HEK293 (cell line): ENCODE measurements at regions not wholly inside any gene's neighbourhood (a gene's known extent, or its start where the extent isn't known, plus 50 kb on each side); places are given as distances from the start of the nearest gene placed in this dataset.

ENCODE experiments used
- CTCF ChIA-PET: fragments of 350-600 bp; formaldehyde crosslinking; extraction: SDS; loops from one replicate; lab custom pipeline; 2021; ENCODE audit warnings: antibody characterized with exemption; lab: Yijun Ruan, JAX
- POLR2A ChIA-PET: fragments of 300-600 bp; formaldehyde crosslinking; extraction: SDS; loops from one replicate; lab custom pipeline; 2020; ENCODE audit warnings: antibody characterized with exemption, inconsistent platforms; lab: Yijun Ruan, JAX
- H3K27ac ChIP-seq: fragments of 200-500 bp; sonication (Bioruptor generic); 2 replicates; pipeline ENCODE4 v1.5.1; 2014; ENCODE audit warnings: low read depth, low read length, control low read depth, inconsistent platforms; ENCODE audit errors: extremely low read depth
- H3K36me3 ChIP-seq, 2 experiments: fragments of 200-500 bp in 1 of 2; sonication (Bioruptor generic) in 1 of 2; 1 replicate in 1 of 2; 2 replicates in 1 of 2; pipeline ENCODE4 v1.5.1; 2014 to 2017; ENCODE audit warnings: inconsistent platforms in 2 of 2, low read length in 2 of 2; ENCODE audit not compliant: control insufficient read depth in 2 of 2, insufficient read depth in 1 of 2
- H3K4me1 ChIP-seq: fragments of 200-500 bp; sonication (Bioruptor generic); 2 replicates; pipeline ENCODE4 v1.5.1; 2014; ENCODE audit warnings: mild to moderate bottlenecking, low read length, inconsistent platforms; ENCODE audit not compliant: control insufficient read depth, insufficient read depth
- H3K4me3 ChIP-seq: 2 replicates; pipeline ENCODE4 v1.5.1; 2011; ENCODE audit warnings: low read depth, mild to moderate bottlenecking, control low read depth, low read length, moderate library complexity
- H3K9me3 ChIP-seq: fragments of 200-500 bp; sonication (Bioruptor generic); 2 replicates; pipeline ENCODE4 v1.5.1; 2014; ENCODE audit warnings: low read depth, low read length, inconsistent platforms; ENCODE audit not compliant: control insufficient read depth, insufficient read depth
- GFI1B ChIP-seq: fragments of 450-650 bp; formaldehyde crosslinking; IDR thresholded peaks from 2 replicates; pipeline ENCODE4 v1.5.1; 2016; ENCODE audit warnings: missing biosample characterization, missing genetic modification characterization
- HOXD13 ChIP-seq: sonication (generic); formaldehyde crosslinking; IDR thresholded peaks from 2 replicates; pipeline ENCODE4 v1.8.0; 2022; ENCODE audit warnings: missing genetic modification reagents, borderline replicate concordance
- IKZF3 ChIP-seq: fragments of 450-650 bp; IDR thresholded peaks from 2 replicates; pipeline ENCODE4 v1.5.0; 2018; ENCODE audit warnings: missing biosample characterization, mild to moderate bottlenecking, missing genetic modification characterization, moderate library complexity
- ZBTB48 ChIP-seq: fragments of 450-650 bp; formaldehyde crosslinking; IDR thresholded peaks from 2 replicates; pipeline ENCODE4 v1.5.1; 2016; ENCODE audit warnings: missing biosample characterization, missing genetic modification characterization
- ZBTB8A ChIP-seq: fragments of 450-650 bp; formaldehyde crosslinking; IDR thresholded peaks from 2 replicates; pipeline ENCODE4 v1.5.1; 2016; ENCODE audit warnings: missing biosample characterization, missing genetic modification characterization
- ZFP37 ChIP-seq: fragments of 450-650 bp; formaldehyde crosslinking; IDR thresholded peaks from 2 replicates; pipeline ENCODE4 v1.5.1; 2016; ENCODE audit warnings: missing biosample characterization, missing genetic modification characterization
- ZNF121 ChIP-seq: fragments of 450-650 bp; formaldehyde crosslinking; IDR thresholded peaks from 2 replicates; pipeline ENCODE4 v1.5.1; 2016; ENCODE audit warnings: missing biosample characterization, missing genetic modification characterization
- ZNF140 ChIP-seq: fragments of 450-650 bp; formaldehyde crosslinking; IDR thresholded peaks from 2 replicates; pipeline ENCODE4 v1.5.1; 2016; ENCODE audit warnings: missing biosample characterization, missing genetic modification characterization
- ZNF221 ChIP-seq: fragments of 450-650 bp; formaldehyde crosslinking; IDR thresholded peaks from 2 replicates; pipeline ENCODE4 v1.5.1; 2017; ENCODE audit warnings: missing biosample characterization, missing genetic modification characterization, borderline replicate concordance
- ZNF266 ChIP-seq: fragments of 450-650 bp; formaldehyde crosslinking; IDR thresholded peaks from 2 replicates; pipeline ENCODE4 v1.5.1; 2016; ENCODE audit warnings: missing biosample characterization, missing genetic modification characterization, low read depth
- ZNF335 ChIP-seq: fragments of 450-650 bp; formaldehyde crosslinking; conservative IDR thresholded peaks from 2 replicates; pipeline ENCODE4 v1.5.1; 2016; ENCODE audit warnings: missing biosample characterization, missing genetic modification characterization
- ZNF404 ChIP-seq: fragments of 450-650 bp; formaldehyde crosslinking; IDR thresholded peaks from 2 replicates; pipeline ENCODE4 v1.5.1; 2017; ENCODE audit warnings: missing biosample characterization, missing genetic modification characterization
- ZNF423 ChIP-seq: fragments of 450-650 bp; formaldehyde crosslinking; IDR thresholded peaks from 2 replicates; pipeline ENCODE4 v1.5.1; 2016; ENCODE audit warnings: missing biosample characterization, missing genetic modification characterization
- ZNF501 ChIP-seq: fragments of 450-650 bp; formaldehyde crosslinking; IDR thresholded peaks from 2 replicates; pipeline ENCODE4 v1.5.1; 2016; ENCODE audit warnings: missing biosample characterization, missing genetic modification characterization
- ZNF529 ChIP-seq: fragments of 450-650 bp; formaldehyde crosslinking; IDR thresholded peaks from 2 replicates; pipeline ENCODE4 v1.5.1; 2017; ENCODE audit warnings: missing genetic modification characterization, missing biosample characterization; ENCODE audit not compliant: insufficient replicate concordance
- ZNF621 ChIP-seq: fragments of 450-650 bp; formaldehyde crosslinking; IDR thresholded peaks from 2 replicates; pipeline ENCODE4 v1.5.1; 2017; ENCODE audit warnings: missing biosample characterization, missing genetic modification characterization
- ZNF785 ChIP-seq: fragments of 450-650 bp; formaldehyde crosslinking; IDR thresholded peaks from 2 replicates; pipeline ENCODE4 v1.5.1; 2016; ENCODE audit warnings: missing biosample characterization, missing genetic modification characterization
- ZNF791 ChIP-seq: fragments of 450-650 bp; formaldehyde crosslinking; IDR thresholded peaks from 2 replicates; pipeline ENCODE4 v1.5.1; 2016; ENCODE audit warnings: missing biosample characterization, missing genetic modification characterization
- ZXDB ChIP-seq: fragments of 450-650 bp; formaldehyde crosslinking; IDR thresholded peaks from 2 replicates; pipeline ENCODE4 v1.5.1; 2016; ENCODE audit warnings: missing biosample characterization, missing genetic modification characterization
- TF ChIP-seq, protein P1 (sequence below): fragments of 450-650 bp; formaldehyde crosslinking; IDR thresholded peaks from 2 replicates; pipeline ENCODE4; 2016; ENCODE audit warnings: missing biosample characterization, missing genetic modification characterization
- TF ChIP-seq, protein P2 (sequence below): fragments of 450-650 bp; formaldehyde crosslinking; IDR thresholded peaks from 2 replicates; pipeline ENCODE4 v1.5.1; 2016; ENCODE audit warnings: missing biosample characterization, missing genetic modification characterization
- TF ChIP-seq, protein P3 (sequence below): fragments of 450-650 bp; formaldehyde crosslinking; IDR thresholded peaks from 2 replicates; pipeline ENCODE4 v1.5.1; 2016; ENCODE audit warnings: missing biosample characterization, missing genetic modification characterization
- TF ChIP-seq, protein P4 (sequence below): fragments of 450-650 bp; formaldehyde crosslinking; IDR thresholded peaks from 2 replicates; pipeline ENCODE4 v1.5.1; 2016; ENCODE audit warnings: missing biosample characterization, missing genetic modification characterization
- TF ChIP-seq, protein P5 (sequence below): fragments of 450-650 bp; formaldehyde crosslinking; IDR thresholded peaks from 2 replicates; pipeline ENCODE4 v1.5.1; 2016; ENCODE audit warnings: missing biosample characterization, missing genetic modification characterization, borderline replicate concordance
- TF ChIP-seq, protein P6 (sequence below): fragments of 450-650 bp; formaldehyde crosslinking; optimal IDR thresholded peaks from 2 replicates; pipeline ENCODE3; 2016; ENCODE audit warnings: missing biosample characterization, mild to moderate bottlenecking, missing genetic modification characterization
- TF ChIP-seq, protein P7 (sequence below): fragments of 450-650 bp; formaldehyde crosslinking; IDR thresholded peaks from 2 replicates; pipeline ENCODE4 v1.5.1; 2016; ENCODE audit warnings: missing biosample characterization, missing genetic modification characterization

DNA sequence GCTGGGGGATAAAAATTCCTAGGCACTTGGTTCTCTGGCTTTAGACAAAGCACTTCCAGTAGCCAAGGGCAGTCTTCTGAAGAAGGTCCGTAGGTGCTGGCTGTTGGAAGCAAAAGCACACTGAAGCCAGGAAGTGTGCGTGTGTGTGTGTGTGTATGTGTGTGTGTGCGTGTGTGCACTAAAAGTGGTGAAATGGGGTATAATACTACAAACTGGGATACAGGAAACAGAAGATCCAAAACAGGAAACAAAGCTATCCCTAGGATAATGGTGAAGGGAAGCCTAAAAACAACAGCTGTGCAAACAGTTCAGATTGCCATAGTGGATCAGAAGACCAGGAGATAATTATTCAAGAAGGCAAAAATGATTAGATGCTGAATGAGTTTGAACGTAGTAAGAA is 103.4 kb downstream of the IL20RB start:
- no peak overlapping the region for H3K27ac ChIP-seq
- TF ChIP-seq ZNF121 (tag by site-specific recombination), result no peak
- no peak for TF ChIP-seq ZNF791 (tag by site-specific recombination)
- no peak for TF ChIP-seq ZNF266 (tag by site-specific recombination)
- no peak for TF ChIP-seq ZNF140 (tag by site-specific recombination)
- no peak for TF ChIP-seq HOXD13 (CRISPR knock-in tag)
- TF ChIP-seq ZFP37 (tag by site-specific recombination), result no peak
- TF ChIP-seq ZNF423 (tag by site-specific recombination), result no peak
- TF ChIP-seq ZNF404 (tag by site-specific recombination), result no peak
- no peak for TF ChIP-seq ZBTB8A (tag by site-specific recombination)
- TF ChIP-seq ZNF785 (tag by site-specific recombination), result no peak
- no peak for TF ChIP-seq ZNF335 (tag by site-specific recombination)
- TF ChIP-seq ZNF501 (tag by site-specific recombination), result no peak
- H3K4me1 ChIP-seq, result no peaks in the 10 kb centered on the region
- CTCF ChIA-PET, result interaction anchor here (0.7 to 0.8 kb wide), 2 partner anchors 48 to 883 kb away, joined by 3 read pairs; no protein-coding TSS in a partner anchor
- POLR2A ChIA-PET, result no interaction called here
- H3K4me3 ChIP-seq, result no peak overlapping the region
- H3K36me3 ChIP-seq, result no peaks in the 10 kb centered on the region
- H3K9me3 ChIP-seq, result no peaks in the 10 kb centered on the region

DNA sequence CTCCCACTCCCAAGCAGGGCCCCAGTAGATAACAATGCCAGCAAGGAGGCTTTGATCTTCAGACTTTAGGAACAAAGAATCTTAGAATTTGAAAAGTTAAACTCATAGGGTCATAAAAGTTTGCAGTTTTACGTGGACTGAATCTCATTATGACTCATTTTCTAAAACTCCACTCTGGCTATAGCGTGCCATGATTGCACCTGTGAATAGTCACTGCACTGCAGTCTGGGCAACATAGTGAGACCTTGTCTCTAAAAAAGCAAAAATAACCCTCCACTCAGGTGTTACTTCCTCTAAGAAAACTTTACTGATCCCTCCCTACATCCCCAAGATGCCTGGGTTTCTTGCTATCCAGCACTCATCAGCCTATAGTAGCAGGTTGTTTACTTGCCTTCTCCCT is 104.5 kb downstream of the IL20RB start:
- Histone ChIP-seq H3K4me3 (no peak overlapping the region), H3K4me1 (no peaks in the 10 kb centered on the region), H3K27ac (no peak overlapping the region), H3K36me3 (no peaks in the 10 kb centered on the region), H3K9me3 (no peaks in the 10 kb centered on the region)
- ChIA-PET CTCF (no interaction called here), POLR2A (no interaction called here)
- TF ChIP-seq, protein P1, sequence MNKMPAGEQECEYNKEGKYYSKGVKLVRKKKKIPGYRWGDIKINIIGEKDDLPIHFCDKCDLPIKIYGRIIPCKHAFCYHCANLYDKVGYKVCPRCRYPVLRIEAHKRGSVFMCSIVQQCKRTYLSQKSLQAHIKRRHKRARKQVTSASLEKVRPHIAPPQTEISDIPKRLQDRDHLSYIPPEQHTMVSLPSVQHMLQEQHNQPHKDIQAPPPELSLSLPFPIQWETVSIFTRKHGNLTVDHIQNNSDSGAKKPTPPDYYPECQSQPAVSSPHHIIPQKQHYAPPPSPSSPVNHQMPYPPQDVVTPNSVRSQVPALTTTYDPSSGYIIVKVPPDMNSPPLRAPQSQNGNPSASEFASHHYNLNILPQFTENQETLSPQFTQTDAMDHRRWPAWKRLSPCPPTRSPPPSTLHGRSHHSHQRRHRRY (tag by site-specific recombination), result no peak
- TF ChIP-seq, protein P2, sequence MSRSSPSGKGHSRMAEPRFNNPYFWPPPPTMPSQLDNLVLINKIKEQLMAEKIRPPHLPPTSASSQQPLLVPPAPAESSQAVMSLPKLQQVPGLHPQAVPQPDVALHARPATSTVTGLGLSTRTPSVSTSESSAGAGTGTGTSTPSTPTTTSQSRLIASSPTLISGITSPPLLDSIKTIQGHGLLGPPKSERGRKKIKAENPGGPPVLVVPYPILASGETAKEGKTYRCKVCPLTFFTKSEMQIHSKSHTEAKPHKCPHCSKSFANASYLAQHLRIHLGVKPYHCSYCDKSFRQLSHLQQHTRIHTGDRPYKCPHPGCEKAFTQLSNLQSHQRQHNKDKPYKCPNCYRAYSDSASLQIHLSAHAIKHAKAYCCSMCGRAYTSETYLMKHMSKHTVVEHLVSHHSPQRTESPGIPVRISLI (tag by site-specific recombination), result no peak
- no peak for TF ChIP-seq ZNF529 (tag by site-specific recombination)
- TF ChIP-seq ZXDB, result no peak
- no peak for TF ChIP-seq IKZF3 (tag by site-specific recombination)
- TF ChIP-seq ZNF621 (tag by site-specific recombination), result no peak
- TF ChIP-seq ZNF121 (tag by site-specific recombination), result no peak
- TF ChIP-seq GFI1B (tag by site-specific recombination), result no peak
- TF ChIP-seq, protein P3, sequence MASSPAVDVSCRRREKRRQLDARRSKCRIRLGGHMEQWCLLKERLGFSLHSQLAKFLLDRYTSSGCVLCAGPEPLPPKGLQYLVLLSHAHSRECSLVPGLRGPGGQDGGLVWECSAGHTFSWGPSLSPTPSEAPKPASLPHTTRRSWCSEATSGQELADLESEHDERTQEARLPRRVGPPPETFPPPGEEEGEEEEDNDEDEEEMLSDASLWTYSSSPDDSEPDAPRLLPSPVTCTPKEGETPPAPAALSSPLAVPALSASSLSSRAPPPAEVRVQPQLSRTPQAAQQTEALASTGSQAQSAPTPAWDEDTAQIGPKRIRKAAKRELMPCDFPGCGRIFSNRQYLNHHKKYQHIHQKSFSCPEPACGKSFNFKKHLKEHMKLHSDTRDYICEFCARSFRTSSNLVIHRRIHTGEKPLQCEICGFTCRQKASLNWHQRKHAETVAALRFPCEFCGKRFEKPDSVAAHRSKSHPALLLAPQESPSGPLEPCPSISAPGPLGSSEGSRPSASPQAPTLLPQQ (tag by site-specific recombination), result no peak
- no peak for TF ChIP-seq ZBTB48 (tag by site-specific recombination)
- TF ChIP-seq, protein P4, sequence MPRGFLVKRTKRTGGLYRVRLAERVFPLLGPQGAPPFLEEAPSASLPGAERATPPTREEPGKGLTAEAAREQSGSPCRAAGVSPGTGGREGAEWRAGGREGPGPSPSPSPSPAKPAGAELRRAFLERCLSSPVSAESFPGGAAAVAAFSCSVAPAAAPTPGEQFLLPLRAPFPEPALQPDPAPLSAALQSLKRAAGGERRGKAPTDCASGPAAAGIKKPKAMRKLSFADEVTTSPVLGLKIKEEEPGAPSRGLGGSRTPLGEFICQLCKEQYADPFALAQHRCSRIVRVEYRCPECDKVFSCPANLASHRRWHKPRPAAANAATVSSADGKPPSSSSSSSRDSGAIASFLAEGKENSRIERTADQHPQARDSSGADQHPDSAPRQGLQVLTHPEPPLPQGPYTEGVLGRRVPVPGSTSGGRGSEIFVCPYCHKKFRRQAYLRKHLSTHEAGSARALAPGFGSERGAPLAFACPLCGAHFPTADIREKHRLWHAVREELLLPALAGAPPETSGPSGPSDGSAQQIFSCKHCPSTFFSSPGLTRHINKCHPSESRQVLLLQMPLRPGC (tag by site-specific recombination), result no peak
- TF ChIP-seq, protein P5, sequence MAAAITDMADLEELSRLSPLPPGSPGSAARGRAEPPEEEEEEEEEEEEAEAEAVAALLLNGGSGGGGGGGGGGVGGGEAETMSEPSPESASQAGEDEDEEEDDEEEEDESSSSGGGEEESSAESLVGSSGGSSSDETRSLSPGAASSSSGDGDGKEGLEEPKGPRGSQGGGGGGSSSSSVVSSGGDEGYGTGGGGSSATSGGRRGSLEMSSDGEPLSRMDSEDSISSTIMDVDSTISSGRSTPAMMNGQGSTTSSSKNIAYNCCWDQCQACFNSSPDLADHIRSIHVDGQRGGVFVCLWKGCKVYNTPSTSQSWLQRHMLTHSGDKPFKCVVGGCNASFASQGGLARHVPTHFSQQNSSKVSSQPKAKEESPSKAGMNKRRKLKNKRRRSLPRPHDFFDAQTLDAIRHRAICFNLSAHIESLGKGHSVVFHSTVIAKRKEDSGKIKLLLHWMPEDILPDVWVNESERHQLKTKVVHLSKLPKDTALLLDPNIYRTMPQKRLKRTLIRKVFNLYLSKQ (tag by site-specific recombination), result no peak
- no peak for TF ChIP-seq ZNF221 (tag by site-specific recombination)
- TF ChIP-seq, protein P6, sequence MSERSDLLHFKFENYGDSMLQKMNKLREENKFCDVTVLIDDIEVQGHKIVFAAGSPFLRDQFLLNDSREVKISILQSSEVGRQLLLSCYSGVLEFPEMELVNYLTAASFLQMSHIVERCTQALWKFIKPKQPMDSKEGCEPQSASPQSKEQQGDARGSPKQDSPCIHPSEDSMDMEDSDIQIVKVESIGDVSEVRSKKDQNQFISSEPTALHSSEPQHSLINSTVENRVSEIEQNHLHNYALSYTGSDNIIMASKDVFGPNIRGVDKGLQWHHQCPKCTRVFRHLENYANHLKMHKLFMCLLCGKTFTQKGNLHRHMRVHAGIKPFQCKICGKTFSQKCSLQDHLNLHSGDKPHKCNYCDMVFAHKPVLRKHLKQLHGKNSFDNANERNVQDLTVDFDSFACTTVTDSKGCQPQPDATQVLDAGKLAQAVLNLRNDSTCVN (tag by site-specific recombination), result no peak
- TF ChIP-seq, protein P7, sequence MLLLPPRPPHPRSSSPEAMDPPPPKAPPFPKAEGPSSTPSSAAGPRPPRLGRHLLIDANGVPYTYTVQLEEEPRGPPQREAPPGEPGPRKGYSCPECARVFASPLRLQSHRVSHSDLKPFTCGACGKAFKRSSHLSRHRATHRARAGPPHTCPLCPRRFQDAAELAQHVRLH (tag by site-specific recombination), result no peak
